ENCODE measurements at regions not wholly inside any gene's neighbourhood (a gene's known extent, or its start where the extent isn't known, plus 50 kb on each side); places are given as distances from the start of the nearest gene placed in this dataset.
A peak's percentile ranks its signal among the peaks of the same experiment; 100 is the strongest.

- DNase-seq (ENCODE audit: low spot score): no peak
Measured at GRCh38 chr18:24987303-24988252, 364.4 kb downstream of the ZNF521 start.

GRCh38 chr18:24988253-24988840 lies 363.6 kb downstream of the ZNF521 start:
- DNase-seq (ENCODE audit: low spot score): no peak

GRCh38 chr18:24989760-24990593 lies 362.0 kb downstream of the ZNF521 start:
- no peak for DNase-seq (ENCODE audit: low spot score)

GRCh38 chr18:24990671-24991134 lies 361.3 kb downstream of the ZNF521 start:
- no peak for DNase-seq (ENCODE audit: low spot score)

DNA sequence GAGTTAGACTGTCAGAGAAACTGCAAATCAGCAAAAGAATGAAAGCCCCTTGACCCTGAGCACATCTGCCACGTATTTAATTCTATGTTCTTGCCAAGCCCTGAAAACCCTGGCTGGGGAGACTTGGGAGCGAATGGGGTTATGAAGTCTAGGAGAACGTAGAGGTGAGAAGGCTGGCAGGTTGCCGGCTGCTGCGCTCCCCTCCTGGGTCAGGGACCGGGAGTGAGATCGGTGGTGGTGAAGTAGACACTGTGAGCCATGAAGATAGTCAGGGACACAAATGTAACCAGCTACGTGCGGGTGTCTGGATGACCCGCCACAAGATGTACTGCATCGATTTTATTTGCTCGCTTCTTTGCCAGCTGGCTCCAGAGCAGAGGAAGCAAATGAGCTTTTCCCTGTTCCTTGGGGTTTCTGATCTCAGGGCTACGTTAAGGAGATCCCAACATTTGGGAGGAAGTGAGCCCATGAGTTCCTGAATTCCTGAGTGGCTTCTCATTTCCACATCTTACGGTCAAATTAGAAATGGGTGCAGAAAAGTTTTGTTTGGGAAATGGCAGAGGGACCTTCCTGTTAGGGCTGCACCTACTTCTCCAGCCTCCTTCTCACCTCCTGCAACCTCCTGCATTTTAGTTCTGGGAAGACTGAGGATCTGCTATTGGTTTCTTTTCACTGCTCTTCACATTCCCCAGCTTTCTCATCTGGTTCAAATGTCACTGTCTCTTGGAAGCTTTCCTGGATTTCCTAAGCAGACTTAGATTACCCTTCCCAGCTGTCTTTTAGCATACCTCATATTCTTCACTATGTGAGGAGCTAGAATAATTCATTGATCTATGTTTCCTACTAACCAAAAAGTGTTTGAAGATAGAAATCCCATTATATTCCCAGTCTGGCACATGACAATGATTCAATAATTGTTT lies 360.6 kb downstream of the ZNF521 start:
- no peak for DNase-seq (ENCODE audit: low spot score)

DNA sequence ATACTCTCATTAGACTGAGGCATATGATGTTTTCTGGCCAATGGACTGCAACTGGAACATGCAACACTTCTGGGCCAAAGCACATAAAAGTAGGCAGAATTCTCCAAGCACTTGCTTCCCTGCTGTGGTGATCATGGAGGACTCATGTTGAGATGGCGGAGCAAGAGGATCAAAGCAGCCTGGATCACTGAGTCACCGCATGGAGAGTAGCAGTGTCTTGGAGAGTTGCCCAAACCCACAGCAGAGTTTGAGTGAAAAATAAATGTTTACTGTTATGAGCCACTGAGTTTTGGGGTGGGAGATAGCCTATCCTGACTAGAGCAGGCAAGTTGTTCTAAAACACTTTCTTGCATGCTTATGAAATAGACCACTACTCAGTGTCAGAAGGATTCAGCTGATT lies 359.5 kb downstream of the ZNF521 start:
- peak; percentile 1 for DNase-seq (ENCODE audit: low spot score)

DNA sequence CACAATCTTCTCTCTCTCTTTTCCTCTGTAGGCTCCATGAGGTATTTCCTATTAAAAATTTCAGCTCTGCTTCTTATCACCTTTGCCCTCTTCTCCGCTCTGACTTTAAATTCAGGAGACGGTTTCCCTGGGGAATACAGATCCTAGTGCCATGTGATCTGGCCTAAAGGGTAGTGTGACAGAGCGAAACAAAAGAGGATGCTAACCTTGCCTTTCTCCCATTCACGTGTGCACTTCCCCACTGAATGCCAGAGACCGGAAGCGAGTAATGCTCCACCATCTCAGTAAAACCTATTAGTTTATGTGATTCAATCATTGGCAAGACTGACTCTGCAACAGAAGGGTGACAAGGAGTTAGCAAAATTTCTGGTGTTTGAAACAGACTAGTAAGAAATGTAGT lies 358.3 kb downstream of the ZNF521 start:
- no peak for DNase-seq (ENCODE audit: low spot score)

DNA sequence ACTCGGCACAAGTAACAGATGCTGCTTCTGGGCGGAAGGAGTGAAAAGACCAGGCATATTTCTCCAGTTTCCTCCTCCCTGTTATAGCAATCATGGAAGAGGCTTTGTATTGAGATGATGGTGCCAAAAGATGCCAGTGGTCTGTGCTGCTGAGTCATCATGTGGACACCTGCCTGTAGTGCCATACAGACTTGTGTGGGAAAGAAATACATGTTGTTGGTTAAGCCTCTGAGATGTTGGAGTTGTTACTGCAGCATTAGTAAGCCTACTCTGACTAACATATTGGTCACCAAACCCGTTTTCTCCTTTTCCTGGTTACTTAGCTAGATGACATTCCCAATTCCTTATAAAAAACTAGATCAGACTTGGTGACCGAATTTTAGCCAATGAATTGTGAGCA lies 356.9 kb downstream of the ZNF521 start:
- DNase-seq (ENCODE audit: low spot score): peak; percentile 63

DNA sequence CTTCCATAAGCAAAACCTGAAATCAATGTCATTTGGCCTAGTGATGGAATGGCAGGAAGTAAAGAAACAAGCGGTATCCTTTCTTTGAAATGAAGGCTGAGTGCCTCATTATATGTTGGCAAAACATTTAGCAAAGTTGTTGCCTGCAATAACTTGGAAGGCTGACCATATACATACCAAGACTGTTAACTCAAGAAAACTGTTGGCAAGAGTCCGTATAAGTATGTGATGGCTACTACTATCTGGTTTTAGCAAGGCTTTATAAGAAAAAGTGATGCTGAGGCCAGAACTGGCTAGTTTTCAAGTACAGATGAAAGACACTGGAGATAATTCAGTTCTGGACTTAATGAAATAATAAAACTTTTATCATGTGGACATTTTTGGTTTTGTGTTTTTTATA lies 356.2 kb downstream of the ZNF521 start:
- DNase-seq (ENCODE audit: low spot score): no peak

DNA sequence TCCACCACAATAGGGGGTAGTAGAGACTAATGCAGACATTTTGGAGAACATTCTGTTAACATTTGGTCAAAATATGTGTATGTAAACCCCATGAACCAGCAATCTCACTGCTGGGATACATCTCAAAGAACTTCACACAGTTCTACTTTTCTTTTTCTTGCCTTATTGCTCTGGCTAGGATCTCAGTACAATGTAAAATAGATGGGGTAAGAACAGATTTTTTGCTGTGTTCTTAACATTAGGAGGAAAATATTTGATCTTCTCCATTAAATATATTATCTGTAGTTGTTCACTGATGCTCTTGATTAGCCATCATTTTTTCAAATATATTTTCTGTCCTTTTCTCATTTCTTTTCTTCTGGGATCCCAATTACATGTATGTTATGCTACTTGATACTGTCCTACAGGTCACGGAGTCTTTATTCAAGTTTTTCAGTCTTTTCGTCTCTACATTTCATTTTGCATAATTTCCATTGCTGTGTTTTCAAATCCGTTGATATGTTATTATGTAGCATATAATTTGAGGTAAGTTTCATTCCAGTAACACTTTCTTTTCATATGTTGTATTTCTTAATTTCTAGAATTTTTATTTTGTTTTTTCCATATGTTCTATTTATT lies 352.2 kb downstream of the ZNF521 start:
- DNase-seq (ENCODE audit: low spot score): no peak

DNA sequence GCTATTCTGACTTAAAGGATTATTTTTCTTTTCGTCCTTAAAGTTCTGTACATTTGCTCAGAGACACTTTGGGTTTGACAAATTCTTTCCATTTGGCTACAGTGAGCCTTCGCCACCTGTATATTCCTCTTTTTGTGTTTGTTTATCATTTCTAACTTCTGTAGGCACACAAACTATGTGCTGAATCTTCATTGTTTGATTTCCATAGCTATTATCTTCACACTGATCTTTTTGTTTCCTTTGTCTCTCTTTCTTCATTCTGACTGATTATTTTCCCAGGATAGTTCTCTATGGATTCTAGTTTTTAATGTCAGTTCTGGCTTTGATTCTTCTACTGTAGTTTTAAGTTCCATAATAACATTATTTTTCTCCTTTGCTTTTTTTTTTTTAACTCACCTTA lies 350.2 kb downstream of the ZNF521 start:
- DNase-seq (ENCODE audit: low spot score): no peak

GRCh38 chr18:25005541-25006403 lies 346.2 kb downstream of the ZNF521 start:
- no peak for DNase-seq (ENCODE audit: low spot score)

GRCh38 chr18:25010623-25011374 lies 341.2 kb downstream of the ZNF521 start:
- DNase-seq (ENCODE audit: low spot score): no peak

All from kidney tubule cell (primary cell).